GM21723 (cell line): ENCODE measurements at regions not wholly inside any gene's neighbourhood (a gene's known extent, or its start where the extent isn't known, plus 50 kb on each side); places are given as distances from the start of the nearest gene placed in this dataset.

ENCODE experiments used
- ATAC-seq: cut with Tn5 transposase; IDR thresholded peaks from one replicate; pipeline ENCODE4 v1.9.1; 2021; ENCODE audit warnings: mild to moderate bottlenecking, moderate library complexity; ENCODE audit not compliant: unreplicated experiment

- peak; percentile 47 for ATAC-seq
Measured at GRCh38 chr12:25712169-25712568, 159.1 kb upstream of the LMNTD1 start.

GRCh38 chr12:25713264-25713663, 160.2 kb upstream of the LMNTD1 start:
- ATAC-seq: peak; percentile 99

- ATAC-seq: no peak
Measured at GRCh38 chr12:25714198-25714984, 161.3 kb upstream of the LMNTD1 start.

- no peak for ATAC-seq
Measured at GRCh38 chr12:25715102-25715501, 162.0 kb upstream of the LMNTD1 start.

- no peak for ATAC-seq
Measured at GRCh38 chr12:25716842-25717241, 163.8 kb upstream of the LMNTD1 start.

- no peak for ATAC-seq
Measured at GRCh38 chr12:25717552-25717951, 164.5 kb upstream of the LMNTD1 start.

GRCh38 chr12:25718081-25718731, 165.1 kb upstream of the LMNTD1 start:
- no peak for ATAC-seq

- ATAC-seq: no peak
Measured at GRCh38 chr12:25719505-25719904, 166.4 kb upstream of the LMNTD1 start.

GRCh38 chr12:25723336-25723735, 170.3 kb upstream of the LMNTD1 start:
- ATAC-seq: no peak

GRCh38 chr12:25723921-25724491, 170.9 kb upstream of the LMNTD1 start:
- no peak for ATAC-seq

GRCh38 chr12:25725470-25725869, 172.4 kb upstream of the LMNTD1 start:
- ATAC-seq: no peak

GRCh38 chr12:25725931-25726330, 172.8 kb upstream of the LMNTD1 start:
- no peak for ATAC-seq

- no peak for ATAC-seq
Measured at GRCh38 chr12:25728056-25728595, 175.0 kb upstream of the LMNTD1 start.

GRCh38 chr12:25730489-25731349, 177.6 kb upstream of the LMNTD1 start:
- ATAC-seq: no peak

- ATAC-seq: no peak
Measured at GRCh38 chr12:25733541-25733940, 180.5 kb upstream of the LMNTD1 start.

- ATAC-seq: peak; percentile 81
Measured at GRCh38 chr12:25734529-25735180, 181.6 kb upstream of the LMNTD1 start.

- ATAC-seq: no peak
Measured at GRCh38 chr12:25740617-25741016, 187.5 kb upstream of the LMNTD1 start.

- no peak for ATAC-seq
Measured at GRCh38 chr12:25741917-25742316, 188.8 kb upstream of the LMNTD1 start.

GRCh38 chr12:25743679-25744215, 190.7 kb upstream of the LMNTD1 start:
- no peak for ATAC-seq

GRCh38 chr12:25744313-25744712, 191.2 kb upstream of the LMNTD1 start:
- no peak for ATAC-seq
